Femur (tissue), 1 donor: ENCODE measurements at regions not wholly inside any gene's neighbourhood (a gene's known extent, or its start where the extent isn't known, plus 50 kb on each side); places are given as distances from the start of the nearest gene placed in this dataset.
A peak's percentile ranks its signal among the peaks of the same experiment; 100 is the strongest.
"Not testable (repeated sequence)": the region's sequence is repeated elsewhere in the genome, so short reads cannot be mapped to it uniquely, and the experiment has no call there.

Experiments
- DNase-seq: peaks from one replicate; pipeline ENCODE4 v3.0.0-alpha.2; 2017

GRCh38 chr4:137468836-137469235 is 63.5 kb downstream of the PCDH18 start:
- no peak for DNase-seq

- no peak for DNase-seq
These were observed 64.8 kb downstream of the PCDH18 start for GRCh38 chr4:137467537-137467936.

- no peak for DNase-seq
These were observed 68.8 kb downstream of the PCDH18 start for GRCh38 chr4:137463377-137464003.

GRCh38 chr4:137455647-137456321 is 76.5 kb downstream of the PCDH18 start:
- no peak for DNase-seq

GRCh38 chr4:137454767-137455166 is 77.5 kb downstream of the PCDH18 start:
- DNase-seq = no peak

- DNase-seq = no peak
These were observed 79.5 kb downstream of the PCDH18 start for GRCh38 chr4:137452799-137453198.

GRCh38 chr4:137451172-137451825 is 81.0 kb downstream of the PCDH18 start:
- no peak for DNase-seq

- DNase-seq = no peak
These were observed 83.9 kb downstream of the PCDH18 start for GRCh38 chr4:137448402-137448801.

- no peak for DNase-seq
These were observed 86.2 kb downstream of the PCDH18 start for GRCh38 chr4:137446071-137446470.

GRCh38 chr4:137443031-137443800 is 89.1 kb downstream of the PCDH18 start:
- no peak for DNase-seq

GRCh38 chr4:137432446-137433311 is 99.6 kb downstream of the PCDH18 start:
- peak; percentile 25 for DNase-seq

GRCh38 chr4:137430171-137430570 is 102.1 kb downstream of the PCDH18 start:
- no peak for DNase-seq

GRCh38 chr4:137427411-137427810 is 104.9 kb downstream of the PCDH18 start:
- DNase-seq = no peak

GRCh38 chr4:137425281-137425680 is 107.0 kb downstream of the PCDH18 start:
- DNase-seq = no peak

GRCh38 chr4:137422666-137423065 is 109.6 kb downstream of the PCDH18 start:
- DNase-seq = no peak

- no peak for DNase-seq
These were observed 110.5 kb downstream of the PCDH18 start for GRCh38 chr4:137421796-137422195.

GRCh38 chr4:137420901-137421396 is 111.3 kb downstream of the PCDH18 start:
- no peak for DNase-seq

- DNase-seq = no peak
These were observed 114.6 kb downstream of the PCDH18 start for GRCh38 chr4:137417676-137418075.

GRCh38 chr4:137414802-137415201 is 117.5 kb downstream of the PCDH18 start:
- DNase-seq = no peak

GRCh38 chr4:137408527-137409177 is 123.6 kb downstream of the PCDH18 start:
- no peak for DNase-seq

GRCh38 chr4:137405833-137406232 is 126.5 kb downstream of the PCDH18 start:
- DNase-seq = not testable (repeated sequence)

- DNase-seq = no peak
These were observed 138.3 kb downstream of the PCDH18 start for GRCh38 chr4:137394018-137394417.
